Hematopoietic multipotent progenitor cell treated with erythropoietin and hydrocortisone succinate and interleukin-3 and kit ligand, for 15 days (in vitro differentiated cells): ENCODE measurements at regions not wholly inside any gene's neighbourhood (a gene's known extent, or its start where the extent isn't known, plus 50 kb on each side); places are given as distances from the start of the nearest gene placed in this dataset.
"Not testable (repeated sequence)": the region's sequence is repeated elsewhere in the genome, so short reads cannot be mapped to it uniquely, and the experiment has no call there.

Experiments used
- DNase-seq: peaks from one replicate; pipeline ENCODE4 v3.0.0-alpha.2; 2015; ENCODE audit warnings: low spot score

DNA sequence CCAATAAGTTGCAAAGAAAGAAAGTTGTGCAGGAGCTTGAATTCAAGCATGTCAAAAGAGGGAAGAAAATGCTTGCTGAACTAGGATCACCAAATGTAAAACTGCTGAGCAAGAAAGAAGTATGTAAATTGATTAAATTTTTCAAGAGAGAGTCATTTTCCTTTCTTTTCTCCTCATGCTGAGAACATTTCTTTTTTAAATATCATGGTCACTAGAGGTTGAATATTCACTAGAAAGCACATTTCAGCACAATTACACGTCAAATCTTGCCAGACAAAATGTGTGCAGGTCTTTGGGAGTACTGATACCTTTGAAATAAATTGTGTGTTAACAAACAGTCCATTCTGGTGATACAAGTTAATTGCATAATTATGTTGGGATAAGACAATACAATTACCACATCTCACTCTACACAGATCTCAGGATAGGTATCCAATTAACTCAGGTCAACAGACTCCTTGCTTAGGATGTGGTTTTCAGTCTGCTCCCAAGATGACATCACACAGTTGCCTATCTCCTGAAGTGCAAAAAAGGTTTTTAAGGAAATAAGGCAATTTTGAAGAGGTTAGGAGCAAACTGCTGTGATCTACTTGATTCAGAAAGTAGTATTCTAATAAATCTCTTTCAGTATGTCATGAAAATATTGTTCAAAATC, 862.2 kb downstream of the RPS29 start:
- DNase-seq, result no peak

DNA sequence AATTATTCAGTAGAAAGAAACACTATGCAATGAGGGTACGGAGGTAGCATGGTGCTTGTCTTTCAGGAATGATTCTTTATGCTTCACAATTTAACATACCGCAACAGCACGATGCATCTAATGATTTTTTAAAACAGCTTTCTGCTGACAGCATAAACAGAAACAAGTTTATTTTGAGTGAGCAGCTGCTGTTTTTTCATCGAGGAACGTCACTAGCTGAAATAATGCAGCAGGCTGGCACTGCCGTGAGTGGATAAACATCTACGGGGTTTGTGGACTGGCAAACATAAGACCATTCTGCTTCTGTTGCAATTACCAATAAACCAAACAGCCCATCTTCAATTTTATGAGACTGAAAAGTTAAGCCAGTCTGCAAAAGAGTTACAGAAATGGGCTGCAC, 871.8 kb downstream of the RPS29 start:
- DNase-seq, result no peak

DNA sequence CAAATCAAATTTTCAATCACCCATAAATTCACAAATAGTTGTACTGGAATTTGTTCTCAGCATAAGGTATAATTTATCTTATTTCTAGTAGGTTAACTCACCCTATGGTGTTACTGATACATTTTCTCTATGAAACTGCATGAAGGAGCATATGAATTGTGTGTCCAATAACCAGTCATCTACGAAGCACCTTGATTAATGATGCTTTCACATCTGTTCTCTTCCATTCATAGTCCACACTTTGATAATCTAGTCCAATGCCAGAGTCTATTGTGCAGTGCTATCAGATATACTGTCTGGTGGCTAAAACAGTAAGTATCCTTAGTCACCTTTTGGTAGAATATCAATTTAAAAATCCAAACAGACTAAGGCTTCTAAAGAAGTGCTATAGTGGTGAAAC, 876.0 kb downstream of the RPS29 start:
- no peak for DNase-seq

DNA sequence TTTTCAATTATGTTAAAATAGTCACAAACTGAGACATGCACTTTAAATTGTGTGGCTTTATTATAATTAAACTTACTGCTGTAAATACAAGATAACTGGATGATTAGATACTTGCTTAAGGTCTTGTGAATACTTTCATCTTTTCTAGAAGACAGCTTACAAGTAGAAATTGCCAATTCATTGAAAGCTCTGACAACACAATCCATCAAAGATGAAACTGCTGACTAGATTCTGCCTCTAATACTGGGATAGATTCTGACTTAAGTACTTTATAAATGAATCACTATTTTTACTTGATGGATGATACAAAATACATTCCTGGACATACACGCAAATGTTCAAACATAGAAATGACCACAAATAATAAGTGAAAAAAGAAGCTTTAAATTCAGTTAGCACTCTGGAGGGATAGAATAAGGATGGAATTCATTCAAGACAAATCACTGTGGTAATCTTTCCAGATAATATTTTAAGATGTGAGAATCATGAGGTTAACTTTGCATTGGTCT, 876.8 kb downstream of the RPS29 start:
- no peak for DNase-seq

DNA sequence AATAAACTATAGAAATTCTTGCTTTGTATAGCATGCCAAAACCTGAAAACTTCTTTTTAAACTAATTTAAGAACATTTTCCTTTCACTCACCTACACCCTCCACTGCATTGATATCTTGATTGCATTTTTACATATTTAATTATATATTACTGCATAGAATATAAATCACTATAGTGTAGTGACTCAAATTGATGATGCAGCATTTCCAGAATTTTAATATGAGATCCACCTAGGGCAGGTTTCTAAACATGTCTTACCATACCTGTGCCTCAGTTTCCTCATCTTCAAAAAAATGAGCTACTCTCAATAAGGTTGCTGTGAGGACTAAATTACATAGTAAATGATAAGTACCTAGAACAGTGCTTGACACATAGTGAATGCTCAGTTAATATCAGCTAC, 881.5 kb downstream of the RPS29 start:
- DNase-seq, result no peak

DNA sequence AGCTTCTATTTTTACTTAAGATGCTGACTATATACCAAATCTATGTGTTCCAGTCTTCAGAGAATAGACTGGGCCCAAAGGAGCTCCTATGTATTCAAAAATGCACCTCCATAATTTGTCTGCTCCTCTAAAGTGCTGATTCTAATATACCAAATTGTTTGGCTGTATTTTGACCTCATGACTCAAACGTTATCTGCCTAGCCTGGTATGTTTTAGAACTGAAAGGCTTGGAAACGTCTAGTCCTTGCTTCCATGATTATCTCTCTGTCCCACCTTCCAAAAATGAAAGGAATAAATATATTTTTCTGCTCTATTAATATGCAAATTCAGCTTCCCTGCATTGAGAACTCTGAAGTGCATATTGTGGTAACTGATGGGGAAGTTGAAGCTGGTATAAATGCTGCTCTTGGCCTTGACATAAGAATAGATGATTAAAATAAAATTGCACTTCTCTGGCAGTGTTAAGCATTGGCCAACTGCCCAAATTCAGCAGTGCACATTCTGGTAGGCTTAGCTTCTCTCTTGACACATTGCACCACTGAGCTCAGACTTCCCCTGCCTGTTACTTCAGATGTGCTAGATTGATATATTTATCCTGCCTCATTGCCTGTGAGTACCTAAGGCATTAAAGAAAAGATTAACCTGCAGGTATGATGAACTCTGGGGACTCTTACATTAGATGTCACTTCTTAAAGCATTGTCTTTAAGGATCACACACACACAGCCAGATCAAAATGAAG, 882.3 kb downstream of the RPS29 start:
- DNase-seq, result no peak

DNA sequence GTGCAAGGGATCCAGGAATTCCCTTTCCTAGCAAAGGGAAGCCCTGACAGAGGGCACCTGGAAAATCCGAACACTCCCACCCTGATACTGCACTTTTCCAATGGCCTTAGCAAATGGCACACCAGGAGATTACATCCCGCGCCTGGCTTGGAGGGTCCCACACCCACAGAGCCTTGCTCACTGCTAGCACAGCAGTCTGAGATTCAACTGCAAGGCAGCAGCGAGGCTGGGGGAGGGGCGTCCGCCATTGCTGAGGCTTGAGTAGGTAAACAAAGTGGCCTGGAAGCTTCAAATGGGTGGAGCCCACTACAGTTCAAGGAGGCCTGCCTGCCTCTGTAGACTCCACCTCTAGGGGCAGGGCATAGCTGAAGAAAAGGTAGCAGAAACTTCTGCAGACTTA, 888.8 kb downstream of the RPS29 start:
- DNase-seq, result not testable (repeated sequence)

DNA sequence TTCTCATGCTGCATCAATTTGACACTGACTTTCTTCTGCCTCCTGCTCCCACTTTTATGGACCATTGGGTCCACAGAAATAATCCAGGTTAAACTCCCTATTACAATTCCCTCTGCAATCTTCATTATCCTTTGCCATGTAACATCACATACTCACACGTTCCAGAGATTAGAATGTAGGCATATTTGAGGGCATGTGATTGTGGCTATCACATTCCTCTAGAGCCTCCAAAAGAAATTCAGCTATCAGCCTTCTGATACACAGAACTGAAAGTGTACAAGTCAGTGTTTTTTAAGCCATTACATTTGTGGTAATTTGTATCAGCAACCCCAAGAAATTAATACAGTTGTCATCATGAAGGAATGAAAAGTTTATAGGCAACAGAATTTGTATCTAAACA, 892.4 kb downstream of the RPS29 start:
- DNase-seq, result no peak

DNA sequence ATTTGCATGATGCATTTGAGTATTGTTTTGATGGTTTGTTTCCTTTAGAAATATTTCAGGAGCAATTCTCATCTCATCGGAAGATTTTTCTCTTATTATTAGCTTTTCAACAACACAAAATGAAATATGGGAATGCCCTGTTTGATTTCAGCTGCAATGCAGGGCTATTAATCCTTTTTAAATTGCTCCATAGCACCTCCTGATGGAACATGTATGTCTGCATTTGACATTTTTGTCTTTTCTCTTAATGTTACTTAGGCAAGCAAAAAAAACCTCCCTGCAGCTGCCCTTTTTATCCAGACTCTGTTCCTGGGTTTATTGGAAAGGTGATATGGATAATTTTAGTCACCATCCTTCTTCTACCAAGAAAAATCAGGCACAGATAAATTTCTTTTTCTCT, 895.8 kb downstream of the RPS29 start:
- no peak for DNase-seq

DNA sequence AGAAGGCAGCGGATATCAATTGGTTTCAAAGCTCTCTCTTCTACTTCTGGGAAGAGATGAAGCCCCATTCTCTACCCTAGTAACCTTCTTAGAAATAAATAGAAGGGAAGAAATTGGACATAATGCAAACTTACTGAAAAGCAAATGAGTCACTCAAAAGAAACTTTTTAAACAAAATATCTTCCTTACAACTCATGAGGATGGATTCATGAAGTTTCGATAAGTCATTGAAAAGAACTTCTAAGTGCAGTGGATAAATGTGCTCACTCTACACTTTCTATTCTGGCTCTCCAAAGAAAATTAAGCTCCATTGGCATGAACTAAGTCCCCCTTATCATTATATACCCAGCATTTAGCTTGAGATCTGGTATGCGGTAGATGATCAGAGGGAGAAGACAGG, 899.5 kb downstream of the RPS29 start:
- DNase-seq, result no peak

DNA sequence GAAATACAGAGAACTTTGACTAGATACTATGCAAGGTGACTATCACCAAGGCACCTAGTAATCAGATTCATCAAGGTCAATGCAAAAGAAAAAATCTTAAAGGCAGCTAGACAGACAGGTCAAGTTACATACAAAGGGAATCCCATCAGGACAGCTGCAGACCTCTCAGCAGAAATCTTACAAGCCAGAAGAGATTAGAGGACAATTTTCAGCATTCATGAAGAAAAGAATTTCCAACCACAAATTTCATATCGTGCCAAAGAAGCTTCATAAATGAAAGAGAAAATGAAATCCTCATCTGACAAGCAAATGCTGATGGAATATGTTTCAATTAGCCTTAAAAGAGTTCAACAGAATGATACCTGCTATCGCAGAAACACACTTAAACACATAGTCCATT, 913.7 kb downstream of the RPS29 start:
- DNase-seq, result no peak

DNA sequence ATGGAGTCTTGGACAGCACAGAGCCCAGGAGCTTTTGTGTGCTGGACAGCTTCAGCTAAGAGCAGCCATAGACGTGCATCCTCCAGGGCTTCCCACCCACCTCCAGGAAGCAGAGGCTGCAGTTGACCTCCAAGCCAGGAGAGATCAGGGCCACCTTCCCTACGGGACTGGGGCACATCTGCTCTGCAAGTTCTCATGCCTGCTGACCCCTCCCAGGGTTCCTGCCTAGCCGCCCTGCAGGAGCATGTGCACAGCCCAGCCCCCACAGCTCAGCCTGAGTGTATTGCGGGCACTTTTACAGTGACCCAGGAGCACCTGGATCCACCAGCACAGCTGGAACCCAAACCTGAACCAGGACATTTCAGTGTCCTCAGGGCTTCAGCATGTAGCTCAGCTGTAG, 915.2 kb downstream of the RPS29 start:
- DNase-seq, result no peak

DNA sequence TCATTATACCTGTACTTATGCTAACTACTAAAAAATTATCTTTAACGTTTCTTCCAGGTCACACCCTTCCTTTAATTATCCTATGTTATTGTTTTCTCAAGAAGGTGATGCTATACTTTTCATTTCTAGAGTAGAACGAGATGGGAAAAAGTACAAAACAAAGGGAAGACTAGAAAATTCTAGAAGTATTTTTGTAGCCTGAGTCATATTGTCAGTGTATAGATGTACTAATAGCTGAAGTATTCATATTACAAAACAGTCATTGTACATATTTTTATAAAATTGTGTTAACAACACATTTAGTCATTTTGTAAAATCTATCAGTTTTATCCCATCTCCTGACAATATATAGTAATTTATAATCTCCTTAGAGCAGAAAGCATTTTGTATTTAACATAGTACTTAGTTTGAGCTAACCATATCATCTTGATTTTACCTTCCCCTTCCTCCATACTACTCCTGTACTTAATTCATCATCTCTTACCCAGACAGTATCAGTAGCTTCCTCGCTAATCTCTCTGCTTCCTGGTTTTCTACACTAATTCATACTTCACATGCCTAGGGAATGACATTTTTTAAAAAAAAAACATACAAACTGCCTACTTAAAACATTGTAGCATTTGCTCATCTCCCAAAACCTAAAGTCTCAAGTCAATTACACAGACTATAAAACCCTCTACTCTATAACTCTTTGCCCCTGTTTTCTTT, 920.9 kb downstream of the RPS29 start:
- DNase-seq, result no peak

DNA sequence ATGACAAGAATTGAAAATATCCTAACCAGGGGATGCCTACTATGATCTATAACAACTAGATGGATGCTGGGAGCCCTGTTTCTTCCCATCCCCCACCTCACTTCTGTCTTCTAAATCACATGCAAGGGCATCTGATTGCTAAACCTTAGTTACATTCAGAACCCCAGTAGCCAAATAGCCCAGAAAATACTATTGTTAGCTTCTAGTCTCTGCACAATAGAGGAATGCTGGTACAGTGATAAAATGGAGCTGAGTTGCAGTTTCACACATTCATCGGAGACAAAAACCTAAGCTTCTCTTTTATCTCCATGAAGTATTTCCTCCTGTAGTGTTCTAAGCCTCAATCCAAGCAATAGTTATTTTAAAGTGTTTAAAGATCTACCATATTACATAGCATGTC, 942.9 kb downstream of the RPS29 start:
- DNase-seq, result no peak

DNA sequence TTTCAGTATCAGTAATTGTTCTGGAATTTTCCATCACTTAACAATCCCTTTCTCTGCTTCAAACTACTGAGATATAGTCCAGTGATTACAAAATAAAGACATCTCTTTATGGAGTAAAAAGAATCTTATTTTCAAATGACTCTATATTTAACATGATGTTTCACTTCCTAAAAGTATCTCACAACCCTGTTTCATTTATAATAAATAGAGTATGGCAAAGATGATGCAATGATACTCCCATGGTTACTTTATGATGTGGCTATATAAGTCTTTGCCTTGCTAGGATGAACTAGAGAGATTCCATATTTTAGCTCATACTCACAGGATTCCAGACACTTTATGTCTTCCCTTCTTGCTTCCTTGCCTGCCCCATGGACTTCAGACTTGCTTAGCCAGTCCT, 953.5 kb upstream of the MDGA2 start:
- DNase-seq, result no peak

DNA sequence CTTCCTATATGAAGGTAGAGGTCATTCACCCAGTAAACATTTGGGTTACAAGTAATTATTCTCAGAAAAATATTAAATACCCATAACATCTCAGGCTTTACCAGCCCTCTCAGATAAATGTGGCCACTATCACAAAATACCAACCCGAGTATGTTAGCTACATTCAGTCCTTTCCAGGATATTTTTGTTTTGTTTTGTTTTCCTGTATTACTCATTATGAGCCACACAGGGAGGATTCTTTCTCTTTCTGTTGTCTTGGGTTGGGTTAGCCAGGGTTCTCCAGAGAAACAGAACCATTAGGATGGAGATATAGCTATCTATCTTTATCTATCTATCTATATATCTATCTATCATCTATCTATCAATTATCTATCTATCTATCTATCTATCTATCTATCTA, 947.6 kb upstream of the MDGA2 start:
- no peak for DNase-seq

DNA sequence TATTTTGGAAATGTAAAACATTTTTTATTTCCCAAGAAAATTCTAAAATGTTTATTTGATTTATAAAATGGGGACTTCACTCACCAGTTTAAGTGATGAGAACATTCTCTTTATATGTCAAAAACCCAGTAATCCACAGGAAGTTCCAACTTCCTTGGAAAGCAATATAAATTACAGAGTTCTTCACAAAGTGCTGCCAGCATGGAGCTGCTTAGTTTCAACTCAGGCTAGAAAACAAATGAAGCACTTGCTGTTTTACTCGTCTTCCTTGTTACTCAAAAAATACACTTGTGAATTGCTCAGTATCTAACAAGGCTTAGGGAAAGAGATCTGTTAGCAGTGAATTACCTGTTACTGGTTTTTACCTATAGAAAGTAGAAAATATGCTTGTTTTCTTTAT, 942.7 kb upstream of the MDGA2 start:
- DNase-seq, result no peak

DNA sequence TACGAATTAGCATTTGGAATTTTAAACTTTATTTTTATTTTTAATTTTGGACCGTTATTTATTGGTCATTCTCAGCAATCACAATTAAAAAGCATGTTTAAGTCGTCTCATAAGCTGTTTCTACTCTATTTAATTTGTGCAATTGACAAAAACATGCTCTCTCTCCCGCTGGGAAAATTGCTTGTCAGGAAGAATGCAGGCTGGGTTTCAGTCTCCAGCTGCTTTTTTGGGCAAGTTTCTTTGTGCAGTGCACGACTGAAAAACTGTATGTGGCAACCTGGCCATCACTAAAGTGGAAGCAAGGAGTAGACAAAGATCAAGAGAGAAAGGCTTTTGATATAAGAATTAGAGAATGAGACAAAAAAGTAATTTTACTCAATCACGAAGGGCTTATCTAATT, 941.5 kb upstream of the MDGA2 start:
- no peak for DNase-seq

DNA sequence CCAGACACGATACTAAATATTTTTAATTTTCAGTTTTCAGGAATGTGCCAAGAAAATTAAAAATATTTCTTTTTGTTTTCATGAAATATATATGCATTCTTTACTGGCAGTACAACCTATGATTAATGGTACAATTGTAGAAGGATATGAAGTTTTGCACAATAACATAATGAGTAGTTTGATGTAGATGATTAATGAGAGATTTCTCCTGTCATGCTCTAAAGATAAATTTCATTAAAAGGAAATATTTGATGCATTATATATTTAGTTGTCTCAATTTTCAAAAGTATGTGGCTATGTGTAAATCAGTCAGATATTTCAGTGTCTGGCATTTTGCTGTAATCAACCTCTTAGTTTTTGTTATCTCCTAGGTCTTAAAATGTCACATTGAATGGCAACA, 940.2 kb upstream of the MDGA2 start:
- DNase-seq, result no peak

DNA sequence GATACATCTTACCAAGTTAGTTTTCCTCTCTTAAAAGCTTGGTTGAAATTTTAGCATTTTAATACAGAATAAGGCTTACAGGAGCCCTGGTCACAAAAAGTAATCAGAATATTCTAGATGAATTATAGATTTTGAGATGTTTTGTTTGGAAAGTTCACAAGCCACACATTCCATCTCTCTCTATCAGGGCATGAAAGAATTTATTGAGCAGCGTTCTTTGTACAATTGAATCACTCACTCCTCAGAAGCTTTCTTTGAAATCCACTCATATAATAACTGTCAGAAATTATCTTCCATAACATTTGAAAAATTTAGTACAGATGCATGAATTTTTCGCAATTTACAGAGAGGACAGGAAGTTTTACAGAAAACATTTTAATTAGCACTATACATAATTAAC, 938.6 kb upstream of the MDGA2 start:
- DNase-seq, result no peak

DNA sequence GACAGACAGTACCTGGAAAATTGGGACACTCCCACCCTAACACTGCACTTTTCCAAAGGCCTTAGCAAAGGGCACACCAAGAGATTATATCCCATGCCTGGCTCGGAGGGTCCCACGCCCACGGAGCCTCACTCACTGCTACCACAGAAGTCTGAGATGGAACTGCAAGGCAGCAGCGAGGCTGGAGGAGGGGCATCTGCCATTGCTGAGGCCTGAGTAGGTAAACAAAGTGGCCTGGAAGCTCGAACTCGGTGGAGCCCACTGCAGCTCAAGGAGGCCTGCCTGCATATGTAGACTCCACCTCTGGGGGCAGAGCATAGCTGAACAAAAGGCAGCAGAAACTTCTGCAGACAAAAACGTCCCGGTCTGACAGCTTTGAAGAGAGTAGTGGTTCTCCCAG, 931.6 kb upstream of the MDGA2 start:
- not testable (repeated sequence) for DNase-seq

DNA sequence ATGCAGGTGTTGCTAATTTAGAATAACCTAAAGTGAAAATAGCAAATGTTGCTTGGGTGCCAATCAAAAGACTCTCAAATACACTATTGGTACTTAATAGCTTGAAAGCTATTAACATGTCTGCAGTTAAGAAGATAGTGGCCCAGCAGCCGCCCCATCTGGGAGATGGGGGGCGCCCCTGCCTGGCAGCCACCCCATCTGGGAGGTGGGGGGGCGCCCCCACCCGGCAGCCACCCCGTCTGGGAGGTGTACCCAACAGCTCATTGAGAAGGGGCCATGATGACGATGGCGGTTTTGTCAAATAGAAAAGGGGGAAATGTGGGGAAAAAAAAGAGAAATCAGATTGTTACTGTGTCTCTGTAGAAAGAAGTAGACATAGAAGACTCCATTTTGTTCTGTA, 923.1 kb upstream of the MDGA2 start:
- no peak for DNase-seq

DNA sequence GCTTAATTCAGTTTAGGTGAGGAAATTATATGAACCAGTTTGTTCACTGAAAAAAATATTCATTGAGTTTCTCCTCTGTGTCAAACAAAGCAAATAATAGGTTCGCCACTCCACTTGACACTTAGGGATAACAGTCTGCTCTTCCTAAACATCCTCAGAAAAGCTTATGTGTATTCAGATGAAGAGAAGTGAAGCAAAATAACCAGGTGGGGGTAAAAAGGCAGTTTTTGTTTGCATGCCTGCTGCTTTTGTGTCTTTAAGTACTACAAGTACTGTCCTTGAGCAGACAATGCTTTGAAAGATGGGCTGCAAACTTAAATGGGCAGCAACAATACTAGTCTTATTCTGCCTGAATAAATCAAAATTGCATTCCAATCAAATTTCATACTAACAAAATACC, 910.7 kb upstream of the MDGA2 start:
- no peak for DNase-seq
